ENCODE measurements at regions not wholly inside any gene's neighbourhood (a gene's known extent, or its start where the extent isn't known, plus 50 kb on each side); places are given as distances from the start of the nearest gene placed in this dataset.

DNA sequence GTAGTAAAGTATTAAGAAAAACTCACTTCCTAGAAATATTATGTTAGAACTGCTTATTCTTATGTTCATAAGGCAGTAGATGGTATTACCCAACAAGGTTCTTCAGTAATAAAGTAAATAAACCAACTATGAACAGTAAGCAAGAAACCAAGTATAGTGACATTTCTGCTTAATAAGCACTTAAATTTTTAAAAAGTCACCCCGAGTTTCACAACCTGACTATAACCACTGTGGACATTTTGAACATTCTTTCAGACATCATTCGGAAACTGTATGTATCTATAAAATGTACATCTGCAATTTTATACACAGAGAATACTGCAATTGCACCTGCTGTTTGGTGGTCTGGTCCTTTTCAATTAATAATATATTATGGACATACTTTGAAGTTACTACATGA lies 1073.6 kb downstream of the XPNPEP1 start:
- Histone ChIP-seq H4K20me1 (ENCODE audit: insufficient read depth) (no peaks in the 10 kb centered on the region), H2AFZ (ENCODE audit: low read depth) (no peak overlapping the region), H3K27me3 (ENCODE audit: insufficient read depth, low read depth) (no peaks in the 10 kb centered on the region), H3K4me3 (IDR thresholded peaks at IDR 0.05; ENCODE audit: insufficient read depth, low read depth, low read length) (no peak overlapping the region), H3K36me3 (ENCODE audit: insufficient read depth) (no peaks in the 10 kb centered on the region), H3K9ac (no peak overlapping the region), H3K79me2 (ENCODE audit: insufficient read depth, low read depth) (no peaks in the 10 kb centered on the region), H3K27ac (peak overlapping the region; percentile 25; the same call in 1 of the 2 replicates), H3K4me1 (ENCODE audit: low read depth, poor library complexity, severe bottlenecking) (peaks cover 43% of the 10 kb centered on the region), H3K4me2 (peak overlapping the region; percentile 41; the same call in 1 of the 2 replicates)
- TF ChIP-seq, protein P1, sequence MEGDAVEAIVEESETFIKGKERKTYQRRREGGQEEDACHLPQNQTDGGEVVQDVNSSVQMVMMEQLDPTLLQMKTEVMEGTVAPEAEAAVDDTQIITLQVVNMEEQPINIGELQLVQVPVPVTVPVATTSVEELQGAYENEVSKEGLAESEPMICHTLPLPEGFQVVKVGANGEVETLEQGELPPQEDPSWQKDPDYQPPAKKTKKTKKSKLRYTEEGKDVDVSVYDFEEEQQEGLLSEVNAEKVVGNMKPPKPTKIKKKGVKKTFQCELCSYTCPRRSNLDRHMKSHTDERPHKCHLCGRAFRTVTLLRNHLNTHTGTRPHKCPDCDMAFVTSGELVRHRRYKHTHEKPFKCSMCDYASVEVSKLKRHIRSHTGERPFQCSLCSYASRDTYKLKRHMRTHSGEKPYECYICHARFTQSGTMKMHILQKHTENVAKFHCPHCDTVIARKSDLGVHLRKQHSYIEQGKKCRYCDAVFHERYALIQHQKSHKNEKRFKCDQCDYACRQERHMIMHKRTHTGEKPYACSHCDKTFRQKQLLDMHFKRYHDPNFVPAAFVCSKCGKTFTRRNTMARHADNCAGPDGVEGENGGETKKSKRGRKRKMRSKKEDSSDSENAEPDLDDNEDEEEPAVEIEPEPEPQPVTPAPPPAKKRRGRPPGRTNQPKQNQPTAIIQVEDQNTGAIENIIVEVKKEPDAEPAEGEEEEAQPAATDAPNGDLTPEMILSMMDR (conservative IDR thresholded peaks at IDR 0.05; ENCODE audit: low read depth, low read length), result no peak

DNA sequence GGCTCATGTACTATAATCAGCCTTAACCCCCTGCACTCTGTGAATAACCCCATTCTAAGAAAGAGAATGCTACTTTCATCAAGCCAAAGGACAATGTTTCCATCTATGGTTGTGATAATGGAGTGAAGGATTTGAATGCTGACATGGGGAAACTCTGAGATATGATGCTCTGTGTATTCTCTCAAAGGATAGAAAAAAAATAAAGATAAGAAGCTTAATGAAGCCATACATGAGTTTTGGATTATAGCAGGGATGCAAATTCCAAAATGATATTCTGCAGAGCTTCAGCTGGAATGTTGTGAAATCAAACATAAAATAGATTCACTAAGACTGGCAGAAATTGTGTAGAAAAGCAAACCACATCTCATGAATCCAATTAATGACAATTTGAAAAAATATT lies 1074.1 kb downstream of the XPNPEP1 start:
- H4K20me1 ChIP-seq (ENCODE audit: insufficient read depth), result no peaks in the 10 kb centered on the region
- H3K4me2 ChIP-seq, result no peak overlapping the region
- no peaks in the 10 kb centered on the region for H3K79me2 ChIP-seq (ENCODE audit: insufficient read depth, low read depth)
- TF ChIP-seq, protein P1 (conservative IDR thresholded peaks at IDR 0.05; ENCODE audit: low read depth, low read length), result no peak
- H2AFZ ChIP-seq (ENCODE audit: low read depth), result no peak overlapping the region
- no peak overlapping the region for H3K9ac ChIP-seq
- no peak overlapping the region for H3K27ac ChIP-seq
- H3K36me3 ChIP-seq (ENCODE audit: insufficient read depth), result no peaks in the 10 kb centered on the region
- H3K4me1 ChIP-seq (ENCODE audit: low read depth, poor library complexity, severe bottlenecking), result peaks cover 43% of the 10 kb centered on the region
- no peaks in the 10 kb centered on the region for H3K27me3 ChIP-seq (ENCODE audit: insufficient read depth, low read depth)
- no peak overlapping the region for H3K4me3 ChIP-seq (IDR thresholded peaks at IDR 0.05; ENCODE audit: insufficient read depth, low read depth, low read length)

DNA sequence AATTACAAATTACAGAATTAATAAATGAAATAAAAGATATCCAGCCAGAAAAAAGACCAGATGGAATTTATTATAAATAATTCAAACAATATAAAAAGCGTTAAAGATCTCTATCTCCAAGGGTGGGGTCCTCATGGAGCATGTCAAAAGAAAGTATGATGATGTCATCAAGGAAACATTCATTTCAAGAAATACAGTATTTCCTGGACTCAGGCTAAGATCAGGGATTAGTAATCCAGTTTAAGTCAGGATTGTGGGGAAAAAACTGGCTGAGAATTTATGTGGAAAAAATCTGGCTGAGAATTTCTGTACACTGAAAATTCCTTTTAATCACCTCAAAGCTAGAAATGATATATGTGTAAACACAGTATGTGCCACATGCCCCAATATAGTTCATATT lies 1075.3 kb downstream of the XPNPEP1 start:
- Histone ChIP-seq H4K20me1 (ENCODE audit: insufficient read depth) (no peaks in the 10 kb centered on the region), H3K27me3 (ENCODE audit: insufficient read depth, low read depth) (no peaks in the 10 kb centered on the region), H3K79me2 (ENCODE audit: insufficient read depth, low read depth) (no peaks in the 10 kb centered on the region), H2AFZ (ENCODE audit: low read depth) (no peak overlapping the region), H3K36me3 (ENCODE audit: insufficient read depth) (no peaks in the 10 kb centered on the region), H3K4me1 (ENCODE audit: low read depth, poor library complexity, severe bottlenecking) (peaks cover 41% of the 10 kb centered on the region), H3K4me3 (IDR thresholded peaks at IDR 0.05; ENCODE audit: insufficient read depth, low read depth, low read length) (no peak overlapping the region), H3K4me2 (no peak overlapping the region), H3K27ac (no peak overlapping the region), H3K9ac (no peak overlapping the region)
- TF ChIP-seq, protein P1 (conservative IDR thresholded peaks at IDR 0.05; ENCODE audit: low read depth, low read length), result no peak

DNA sequence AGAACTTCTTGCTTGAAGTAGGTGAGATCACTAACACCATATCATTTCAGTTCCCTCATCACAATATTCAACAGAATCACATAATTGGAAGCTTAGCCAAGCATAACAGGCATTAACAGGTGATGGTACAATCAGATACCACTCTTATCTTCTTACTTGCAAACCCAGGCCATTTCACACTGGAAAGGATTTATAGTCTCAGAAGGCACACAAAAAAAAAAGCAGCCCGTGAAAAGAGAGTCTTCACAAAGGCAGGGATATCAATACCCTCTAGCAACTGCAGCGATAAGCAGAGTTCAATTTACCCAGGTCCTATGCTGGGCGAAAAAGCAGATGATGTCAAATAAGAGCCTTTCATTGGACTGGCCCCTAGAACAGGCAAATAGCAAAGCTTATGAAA lies 1082.4 kb downstream of the XPNPEP1 start:
- H3K4me2 ChIP-seq, result no peak overlapping the region
- no peak overlapping the region for H2AFZ ChIP-seq (ENCODE audit: low read depth)
- H3K4me1 ChIP-seq (ENCODE audit: low read depth, poor library complexity, severe bottlenecking), result no peaks in the 10 kb centered on the region
- H3K9ac ChIP-seq, result no peak overlapping the region
- no peaks in the 10 kb centered on the region for H4K20me1 ChIP-seq (ENCODE audit: insufficient read depth)
- no peaks in the 10 kb centered on the region for H3K79me2 ChIP-seq (ENCODE audit: insufficient read depth, low read depth)
- H3K4me3 ChIP-seq (IDR thresholded peaks at IDR 0.05; ENCODE audit: insufficient read depth, low read depth, low read length), result no peak overlapping the region
- TF ChIP-seq, protein P1 (conservative IDR thresholded peaks at IDR 0.05; ENCODE audit: low read depth, low read length), result no peak
- H3K36me3 ChIP-seq (ENCODE audit: insufficient read depth), result no peaks in the 10 kb centered on the region
- H3K27ac ChIP-seq, result no peak overlapping the region
- no peaks in the 10 kb centered on the region for H3K27me3 ChIP-seq (ENCODE audit: insufficient read depth, low read depth)

All from KMS-11 (cell line).